Right kidney (tissue), 1 donor: ENCODE measurements at regions not wholly inside any gene's neighbourhood (a gene's known extent, or its start where the extent isn't known, plus 50 kb on each side); places are given as distances from the start of the nearest gene placed in this dataset.

Experiments
- DNase-seq: peaks from one replicate; pipeline ENCODE4 v3.0.0-alpha.2; 2016

GRCh38 chr19:28498404-28498976, 714.5 kb downstream of the UQCRFS1 start:
- no peak for DNase-seq

GRCh38 chr19:28497887-28498286, 715.1 kb downstream of the UQCRFS1 start:
- no peak for DNase-seq

GRCh38 chr19:28497137-28497536, 715.8 kb downstream of the UQCRFS1 start:
- DNase-seq, result no peak

DNA sequence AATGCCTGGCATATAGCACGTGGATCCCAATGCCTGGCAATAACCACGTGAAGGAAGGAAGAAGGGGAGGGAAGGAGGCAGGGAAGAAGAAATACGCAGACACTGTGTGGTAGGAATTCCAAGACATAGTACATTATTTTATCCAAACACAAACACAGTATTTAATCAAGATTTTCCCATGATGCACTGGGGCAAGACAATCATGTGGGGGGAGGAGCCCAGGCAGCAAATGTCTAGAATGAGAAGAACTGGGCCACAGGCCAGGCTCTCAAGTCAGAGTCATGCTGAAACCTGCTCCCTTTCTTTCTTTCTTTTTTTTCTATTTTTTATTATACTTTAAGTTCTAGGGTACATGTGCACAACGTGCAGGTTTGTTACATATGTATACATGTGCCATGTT, 717.9 kb downstream of the UQCRFS1 start:
- DNase-seq, result no peak

DNA sequence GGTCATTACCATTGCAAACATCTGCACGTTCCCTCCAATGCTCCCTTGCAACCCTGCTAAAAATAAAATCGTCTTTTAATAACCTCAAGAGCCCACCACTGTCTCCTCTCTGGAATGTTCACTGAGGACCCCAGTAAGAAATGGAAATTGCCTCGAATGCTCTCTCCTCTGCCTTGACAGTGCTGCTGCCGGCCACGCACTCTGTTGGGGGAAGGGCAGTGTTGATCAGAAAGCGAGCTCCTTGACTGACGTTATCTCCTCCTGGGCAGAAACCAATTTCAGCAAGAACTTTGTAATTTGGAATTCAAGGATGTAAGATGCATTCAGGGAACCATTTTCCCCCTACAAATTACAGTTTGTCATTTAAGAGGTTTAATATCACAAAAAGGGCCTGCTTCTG, 718.5 kb downstream of the UQCRFS1 start:
- DNase-seq, result no peak

GRCh38 chr19:28493884-28494283, 719.1 kb downstream of the UQCRFS1 start:
- no peak for DNase-seq

- DNase-seq, result no peak
Observed at GRCh38 chr19:28492621-28493020, 720.3 kb downstream of the UQCRFS1 start.

- DNase-seq, result no peak
Observed at GRCh38 chr19:28492201-28492600, 720.8 kb downstream of the UQCRFS1 start.

DNA sequence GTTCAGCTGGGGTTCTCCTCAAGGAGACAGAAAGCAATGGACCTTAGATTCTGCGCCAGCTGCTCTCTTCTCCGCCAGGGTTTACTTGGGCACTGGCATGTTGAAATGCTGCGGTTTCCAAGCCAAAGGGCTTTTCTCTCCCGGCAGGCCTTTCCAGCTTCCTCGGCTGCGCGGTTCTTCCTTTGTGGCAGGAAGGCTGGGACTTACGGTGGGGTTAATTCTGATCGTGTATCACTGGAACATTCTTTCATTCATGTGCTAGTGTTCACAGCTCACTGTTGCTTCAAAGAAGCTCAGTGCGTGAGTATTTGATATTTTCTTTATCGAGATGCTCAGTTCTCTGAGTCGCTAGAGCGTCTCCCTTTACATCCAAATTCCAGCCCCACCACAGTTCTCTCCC, 723.2 kb downstream of the UQCRFS1 start:
- no peak for DNase-seq

DNA sequence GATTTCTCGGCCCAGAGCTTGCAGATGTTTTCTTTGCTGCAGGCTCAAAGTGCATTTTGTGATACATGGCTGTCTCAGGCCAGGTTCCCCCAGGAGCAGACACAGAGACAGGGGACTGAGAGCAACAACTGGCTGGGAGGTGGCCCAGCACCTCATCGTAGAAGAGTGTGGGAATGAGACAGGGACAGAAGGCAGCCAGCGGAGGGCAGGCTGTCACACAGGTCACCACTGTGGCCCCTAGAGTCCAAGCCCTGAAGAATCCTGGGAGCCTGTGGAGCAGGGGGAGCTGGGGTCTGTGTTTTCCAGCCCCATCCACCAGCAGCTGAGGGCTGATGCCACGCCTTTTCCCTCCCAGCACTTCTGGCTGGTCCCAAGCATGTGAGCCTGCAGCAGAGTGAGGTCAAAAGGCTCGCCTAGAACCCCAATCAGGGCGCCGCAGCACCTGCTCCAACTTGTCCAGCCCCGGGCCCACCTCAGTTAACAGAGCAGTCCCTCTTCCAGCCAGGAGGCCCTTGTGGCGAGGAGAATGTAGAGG, 723.8 kb downstream of the UQCRFS1 start:
- DNase-seq, result no peak

GRCh38 chr19:28487999-28488398, 725.0 kb downstream of the UQCRFS1 start:
- no peak for DNase-seq

DNA sequence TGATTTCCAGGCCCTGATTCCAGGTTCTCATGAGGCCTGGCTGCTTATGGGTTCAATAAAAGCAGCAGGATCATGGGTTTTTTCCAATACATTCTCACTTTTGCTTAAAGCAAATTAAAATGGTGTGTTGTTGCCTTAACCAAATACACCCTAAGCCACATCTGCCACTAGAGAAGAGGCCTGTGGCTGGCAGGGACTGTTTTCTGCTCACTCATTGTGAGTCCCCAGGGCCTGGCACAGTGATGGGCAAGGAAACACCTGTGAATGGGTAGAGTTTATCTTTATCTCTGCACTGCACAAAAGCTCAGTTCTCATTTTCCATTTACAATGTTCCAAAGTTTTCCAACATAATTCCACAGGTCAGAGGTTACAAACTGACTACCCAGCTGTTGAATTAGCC, 726.0 kb downstream of the UQCRFS1 start:
- DNase-seq, result no peak

DNA sequence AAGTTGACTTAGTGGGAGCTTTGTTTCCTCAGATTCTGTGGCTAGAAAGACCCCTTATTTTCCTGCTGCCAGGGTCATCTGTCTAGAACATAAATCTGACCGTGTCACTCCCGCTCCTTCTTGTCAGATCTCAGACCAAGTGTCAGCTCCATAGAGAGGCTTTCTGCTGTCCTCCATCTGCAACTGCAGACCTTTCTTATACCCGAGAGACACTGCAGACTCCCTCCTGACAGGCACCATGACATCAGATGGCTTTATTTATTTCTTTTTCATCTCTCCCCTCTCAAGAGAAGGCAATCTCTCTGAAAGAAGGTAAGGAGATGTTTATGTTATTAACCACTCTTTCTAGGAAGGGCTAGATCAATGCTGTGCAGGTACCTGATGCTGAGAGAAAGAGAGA, 726.5 kb downstream of the UQCRFS1 start:
- DNase-seq, result no peak

DNA sequence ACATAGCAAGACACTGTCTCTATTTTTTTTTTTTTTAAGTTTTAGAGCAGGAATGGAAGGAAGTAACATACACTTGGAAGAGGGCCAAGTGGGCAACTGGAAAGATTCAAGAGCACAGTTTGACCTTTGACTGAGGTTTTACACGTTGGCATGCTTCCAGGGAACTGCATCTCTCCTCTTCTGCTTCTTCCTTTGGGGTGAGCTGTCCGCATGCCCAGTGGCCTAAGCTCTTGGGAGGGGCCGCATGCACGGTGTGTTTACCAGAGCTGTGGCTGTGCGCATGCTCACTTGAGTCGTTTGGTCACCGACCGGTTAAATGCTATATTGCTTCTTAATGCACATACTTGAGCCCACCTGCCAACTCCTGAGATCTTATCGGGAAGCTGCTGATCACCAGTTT, 727.7 kb downstream of the UQCRFS1 start:
- no peak for DNase-seq

DNA sequence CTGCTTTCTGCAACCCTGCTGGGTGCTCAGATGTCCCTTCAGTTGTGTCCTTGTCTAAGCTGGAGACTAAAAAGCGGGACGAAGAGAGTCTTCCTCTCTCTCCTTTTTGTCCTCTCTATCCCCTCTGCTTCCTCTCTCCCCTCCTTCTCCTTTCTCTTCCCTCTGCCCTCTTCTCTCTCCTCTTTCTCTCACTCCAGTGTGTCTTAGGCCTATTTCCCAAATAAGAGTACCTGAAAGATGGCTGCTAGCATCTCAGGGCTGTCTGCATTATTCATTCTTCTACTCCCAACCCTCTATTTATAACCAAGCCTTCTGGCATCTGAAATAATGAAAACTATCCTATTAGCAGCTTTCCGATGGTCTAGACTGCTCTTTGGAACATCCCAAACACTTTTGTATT, 729.8 kb downstream of the UQCRFS1 start:
- no peak for DNase-seq

- DNase-seq, result no peak
Observed at GRCh38 chr19:28482221-28482620, 730.7 kb downstream of the UQCRFS1 start.

GRCh38 chr19:28481674-28482073, 731.3 kb downstream of the UQCRFS1 start:
- no peak for DNase-seq

GRCh38 chr19:28475525-28475924, 737.4 kb downstream of the UQCRFS1 start:
- no peak for DNase-seq

DNA sequence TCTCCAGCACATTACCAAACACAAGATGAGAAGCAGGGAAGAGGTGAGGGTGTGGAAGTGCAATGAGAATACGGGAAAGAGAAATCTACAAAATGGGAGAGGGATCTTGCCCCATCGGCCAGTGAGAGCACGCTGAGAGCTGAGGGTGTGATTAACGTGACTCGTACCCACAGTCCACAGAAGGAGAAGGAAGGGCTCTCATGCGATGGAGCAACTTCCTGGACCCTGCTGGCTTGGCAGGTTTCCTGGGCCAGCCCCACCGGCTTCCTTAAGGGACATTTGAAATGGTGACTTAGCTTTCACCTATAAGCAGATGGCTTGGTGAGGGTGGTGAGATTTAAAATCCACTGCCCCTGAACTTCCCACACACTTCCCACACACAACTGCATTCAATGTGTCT, 740.1 kb downstream of the UQCRFS1 start:
- DNase-seq, result no peak

- DNase-seq, result no peak
Observed at GRCh38 chr19:28471731-28472510, 741.0 kb downstream of the UQCRFS1 start.

GRCh38 chr19:28469544-28469943, 743.4 kb downstream of the UQCRFS1 start:
- no peak for DNase-seq

GRCh38 chr19:28468701-28469459, 744.1 kb downstream of the UQCRFS1 start:
- peak; percentile 40 for DNase-seq
